ENCODE measurements at regions not wholly inside any gene's neighbourhood (a gene's known extent, or its start where the extent isn't known, plus 50 kb on each side); places are given as distances from the start of the nearest gene placed in this dataset.

GRCh38 chr7:98515201-98515600, 101.9 kb upstream of the NPTX2 start:
- Histone ChIP-seq H3K79me2 (ENCODE audit: control insufficient read depth in 1 of 2, insufficient read depth in 2 of 2, low read length in 2 of 2) (no peaks in the 10 kb centered on the region), H3K18ac (ENCODE audit: extremely low read depth, low read length) (no peak overlapping the region), H3K4me1 (replicated peaks in 1 of 4; ENCODE audit: control insufficient read depth in 3 of 4, insufficient read depth in 4 of 4, low read length in 3 of 4) (no peaks in the 10 kb centered on the region), H2BK120ac (replicated peaks; ENCODE audit: low read depth, low read length) (no peak overlapping the region), H2AK5ac (ENCODE audit: low read depth, low read length) (no peak overlapping the region), H2AFZ (ENCODE audit: low read length) (no peak overlapping the region), H3K36me3 (ENCODE audit: control insufficient read depth in 2 of 4, insufficient read depth in 4 of 4, low read length in 3 of 4) (no peaks in the 10 kb centered on the region), H3K27me3 (replicated peaks in 1 of 4; ENCODE audit: control insufficient read depth in 3 of 4, extremely low read depth in 1 of 4, insufficient read depth in 3 of 4, low read length in 3 of 4) (no peaks in the 10 kb centered on the region), H4K5ac (ENCODE audit: insufficient read length, low read depth, low read length) (no peak overlapping the region), H3K14ac (ENCODE audit: insufficient read length) (no peak overlapping the region), H2BK15ac (ENCODE audit: low read length) (no peak overlapping the region), H2BK20ac (ENCODE audit: low read length) (no peak overlapping the region), H3K27ac (ENCODE audit: low read depth, low read length) (no peak overlapping the region), H3K56ac (replicated peaks; ENCODE audit: insufficient read length, low read depth, low read length) (no peak overlapping the region), H3K79me1 (ENCODE audit: low read depth, low read length) (no peaks in the 10 kb centered on the region), H3K9me3 (ENCODE audit: insufficient read depth in 2 of 2, low read depth in 1 of 2, low read length in 1 of 2) (no peaks in the 10 kb centered on the region), H3K4me2 (ENCODE audit: insufficient read depth in 1 of 2, low read depth in 2 of 2, low read length in 2 of 2) (no peak overlapping the region), H3K4me3 (ENCODE audit: extremely low read depth in 1 of 4, insufficient read depth in 2 of 4, low read depth in 3 of 4, low read length in 4 of 4) (no peak overlapping the region), H4K91ac (replicated peaks; ENCODE audit: insufficient read length, low read length) (no peak overlapping the region), H4K8ac (ENCODE audit: extremely low read depth, insufficient read depth, low read length) (no peak overlapping the region), H3K4ac (replicated peaks; ENCODE audit: insufficient read length, low read depth, low read length) (no peak overlapping the region), H3K23me2 (ENCODE audit: low read depth, low read length) (no peaks in the 10 kb centered on the region), H3K9ac (replicated peaks in 1 of 4; ENCODE audit: extremely low read depth in 1 of 4, low read depth in 3 of 4, low read length in 3 of 4) (no peak overlapping the region), H3K23ac (ENCODE audit: insufficient read length) (no peak overlapping the region), H2BK12ac (ENCODE audit: low read depth, low read length) (no peak overlapping the region), H2BK5ac (ENCODE audit: low read depth, low read length) (no peak overlapping the region), H4K20me1 (replicated peaks in 1 of 2; ENCODE audit: control insufficient read depth in 1 of 2, insufficient read depth in 2 of 2, low read length in 2 of 2) (no peaks in the 10 kb centered on the region)
- FAIRE-seq = no peak
- ChIA-PET CTCF (ENCODE audit: partially characterized antibody) (interaction anchor here (1.1 to 2.1 kb wide), 2 partner anchors 32 to 231 kb away, joined by 3 to 5 read pairs; no protein-coding TSS in a partner anchor), POLR2A (ENCODE audit: partially characterized antibody) (no interaction called here)
- DNase-seq (ENCODE audit: low read depth in 1 of 2, low spot score in 2 of 2) = no peak
- WGBS, 2 experiments (ENCODE audit: extremely low coverage in 1 of 2, insufficient coverage in 1 of 2, insufficient read length in 1 of 2, insufficient replicate concordance in 2 of 2, low coverage in 1 of 2, low lambda C conversion rate in 2 of 2, missing lambda C conversion rate in 1 of 2) = 92% methylated on average over 4 of the region's 4 CpGs; no CpG with 5 or more reads in 1 of the 2 experiments
- no peak for TF ChIP-seq KDM5A (IDR thresholded peaks at IDR 0.05; ENCODE audit: low read length)
- TF ChIP-seq SP4 (IDR thresholded peaks at IDR 0.05; ENCODE audit: low read length) = no peak
- no peak for TF ChIP-seq HDAC6 (IDR thresholded peaks at IDR 0.05; ENCODE audit: low read depth, low read length)
- TF ChIP-seq MAFK (IDR thresholded peaks at IDR 0.05; ENCODE audit: low read depth, low read length) = no peak
- TF ChIP-seq EZH2 (IDR thresholded peaks at IDR 0.05; ENCODE audit: low read depth, low read length, severe bottlenecking) = no peak
- TF ChIP-seq FOSL1 (IDR thresholded peaks at IDR 0.05; ENCODE audit: insufficient read depth, low read depth, low read length) = no peak
- no peak for TF ChIP-seq SP1 (IDR thresholded peaks at IDR 0.05; ENCODE audit: low read depth, low read length)
- no peak for TF ChIP-seq EP300 (IDR thresholded peaks at IDR 0.05; ENCODE audit: borderline replicate concordance in 1 of 2, low read depth in 2 of 2, low read length in 2 of 2)
- no peak for TF ChIP-seq CREB1 (IDR thresholded peaks at IDR 0.05)
- TF ChIP-seq SIN3A (conservative IDR thresholded peaks at IDR 0.05 in 1 of 2, IDR thresholded peaks at IDR 0.05 in 1 of 2; ENCODE audit: low read depth in 1 of 2, low read length in 2 of 2) = no peak
- no peak for TF ChIP-seq BACH1 (IDR thresholded peaks at IDR 0.05; ENCODE audit: low read length)
- TF ChIP-seq TAF1 (IDR thresholded peaks at IDR 0.05; ENCODE audit: low read depth, low read length) = no peak
- TF ChIP-seq TCF12 (IDR thresholded peaks at IDR 0.05; ENCODE audit: low read depth, low read length) = no peak
- TF ChIP-seq BCL11A (IDR thresholded peaks at IDR 0.05; ENCODE audit: low read depth in 2 of 2, low read length in 2 of 2) = no peak
- TF ChIP-seq EGR1 (IDR thresholded peaks at IDR 0.05; ENCODE audit: borderline replicate concordance, low read depth, low read length) = no peak
- TF ChIP-seq ZNF274 (IDR thresholded peaks at IDR 0.05; ENCODE audit: borderline replicate concordance, extremely low read depth, low read length) = no peak
- TF ChIP-seq RBBP5 (IDR thresholded peaks at IDR 0.05; ENCODE audit: borderline replicate concordance, low read depth, low read length) = no peak
